HG03520 (cell line): ENCODE measurements at regions not wholly inside any gene's neighbourhood (a gene's known extent, or its start where the extent isn't known, plus 50 kb on each side); places are given as distances from the start of the nearest gene placed in this dataset.
"Not testable (repeated sequence)": the region's sequence is repeated elsewhere in the genome, so short reads cannot be mapped to it uniquely, and the experiment has no call there.

ENCODE experiments used
- ATAC-seq: cut with Tn5 transposase; IDR thresholded peaks from one replicate; pipeline ENCODE4 v1.9.1; 2021; ENCODE audit warnings: mild to moderate bottlenecking, moderate library complexity; ENCODE audit not compliant: unreplicated experiment

DNA sequence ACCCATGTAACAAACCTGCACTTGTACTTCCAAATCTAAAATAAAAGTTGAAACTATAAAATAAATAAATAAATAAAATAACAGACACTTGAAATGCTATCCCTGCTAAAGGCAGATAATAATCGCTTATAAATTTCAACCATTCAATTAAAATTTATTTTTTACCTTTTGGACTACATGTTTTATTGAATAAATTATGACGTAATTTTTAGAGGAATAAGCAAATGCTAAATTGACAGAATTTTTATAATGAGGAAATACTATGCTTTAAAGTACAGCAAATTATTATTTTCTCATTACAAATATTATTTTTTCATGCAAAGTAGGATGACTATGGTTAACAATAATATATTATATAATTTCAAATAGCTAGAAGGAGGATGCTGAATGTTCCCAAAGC, 658.6 kb upstream of the LMO3 start:
- no peak for ATAC-seq

DNA sequence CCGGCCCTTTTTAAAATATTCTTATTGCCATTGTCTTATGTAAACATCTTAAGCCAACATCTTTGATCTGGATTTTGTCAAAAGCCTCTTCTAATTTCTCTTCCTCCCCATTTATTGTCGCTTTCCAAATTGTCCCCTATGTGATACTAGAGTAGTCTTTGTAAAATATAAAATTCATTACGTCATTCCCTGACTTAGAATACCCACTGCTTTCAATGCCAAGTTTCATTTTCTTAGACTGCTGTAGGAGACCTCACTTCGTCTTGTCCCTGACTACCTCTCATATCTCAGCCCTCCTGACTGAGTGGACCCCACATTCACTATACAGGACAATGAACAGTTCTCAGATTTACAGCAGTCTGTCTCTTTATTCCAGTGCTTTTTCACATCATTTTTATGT, 633.9 kb upstream of the LMO3 start:
- no peak for ATAC-seq

DNA sequence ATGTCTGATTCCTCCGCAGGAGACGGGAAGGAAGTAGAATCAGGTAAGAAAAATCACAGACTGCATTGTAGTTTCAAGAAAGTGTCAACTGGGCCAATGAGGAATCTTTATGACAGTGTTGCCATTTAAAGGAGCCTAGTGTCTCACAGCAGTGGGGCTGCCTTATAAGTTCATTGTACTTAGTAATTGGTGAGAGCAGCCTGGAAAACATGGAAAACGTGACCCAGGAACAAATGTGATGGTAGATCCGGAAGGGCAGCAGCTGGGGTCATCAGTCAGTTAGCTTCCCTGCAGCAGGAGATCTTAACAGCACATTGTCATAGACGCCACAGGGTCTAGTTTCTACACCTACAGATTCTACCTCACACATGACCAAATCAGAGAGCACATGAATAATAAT, 630.0 kb upstream of the LMO3 start:
- ATAC-seq, result no peak

DNA sequence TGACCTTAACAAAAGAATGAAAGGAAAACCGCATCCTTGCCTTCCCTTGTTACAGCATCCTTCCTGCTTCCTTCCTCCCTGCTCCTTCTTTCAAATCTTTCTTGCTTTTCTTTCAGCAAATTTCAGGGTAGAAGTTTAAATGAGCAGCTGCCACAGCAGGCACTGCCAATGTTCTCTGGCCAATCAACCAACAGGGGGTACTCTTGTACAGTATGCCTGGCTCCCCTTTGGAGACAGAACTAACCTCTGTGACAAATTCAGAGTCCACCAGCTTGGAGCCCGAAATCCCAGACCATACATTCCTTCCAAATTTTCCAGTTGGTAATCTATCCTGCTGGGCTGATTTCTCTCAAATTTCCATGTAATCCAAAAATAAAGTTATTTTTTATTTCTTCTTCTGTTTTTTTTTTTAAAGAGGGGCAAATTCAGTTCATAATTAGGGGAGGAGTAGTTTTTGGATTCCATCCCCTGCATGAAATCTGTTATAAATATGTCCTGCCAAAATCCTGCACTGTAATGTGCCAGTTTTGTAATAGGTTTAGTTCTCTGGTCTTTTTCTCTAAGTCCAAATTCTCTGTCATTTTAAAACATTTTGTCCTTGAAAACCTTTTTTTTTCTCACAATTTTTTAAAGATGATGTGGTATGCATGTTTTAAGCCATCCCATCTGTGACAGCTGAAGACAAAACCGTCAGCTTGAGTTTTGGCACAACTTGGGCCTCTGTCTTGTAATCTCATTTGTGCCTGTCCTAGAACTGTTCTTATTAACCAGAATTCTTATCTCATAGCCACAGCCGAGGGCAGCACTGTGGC, 610.0 kb upstream of the LMO3 start:
- ATAC-seq, result no peak

DNA sequence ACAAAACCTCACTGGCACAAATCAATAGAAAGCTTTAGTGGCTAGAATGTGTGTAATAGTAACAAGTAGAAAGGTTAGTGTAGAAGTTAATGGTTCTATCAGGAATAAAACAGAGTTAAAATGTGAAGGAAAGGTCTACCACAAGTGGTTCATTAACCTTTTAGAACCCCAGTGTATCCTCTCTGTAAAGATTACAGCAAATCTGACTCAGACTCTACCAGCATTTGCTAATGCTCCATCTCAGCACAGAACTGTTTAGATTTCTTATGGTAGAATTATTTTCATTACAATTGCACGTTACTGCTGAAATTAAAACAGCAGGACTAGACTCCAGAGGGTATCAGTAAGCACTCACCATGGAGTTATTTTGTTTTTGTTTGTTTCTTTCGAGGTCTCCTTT, 609.0 kb upstream of the LMO3 start:
- no peak for ATAC-seq

DNA sequence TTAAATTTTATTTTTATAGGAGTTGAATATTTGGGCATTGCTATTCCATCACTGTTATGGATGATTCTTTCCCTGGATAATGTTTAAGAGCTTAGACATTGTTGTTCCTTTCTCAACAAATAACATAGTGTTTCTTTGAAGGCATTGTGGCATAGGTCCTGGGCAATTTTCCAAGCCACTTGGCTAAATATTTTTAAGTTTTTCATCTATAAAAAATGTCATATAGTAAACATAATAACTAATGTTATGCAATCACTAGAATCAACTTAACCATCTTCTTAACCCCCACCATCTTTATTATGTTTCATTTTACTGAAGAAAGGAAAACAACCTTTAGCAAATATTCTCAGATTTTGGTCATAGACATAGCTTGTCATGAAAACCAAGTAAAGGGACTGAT, 600.6 kb upstream of the LMO3 start:
- no peak for ATAC-seq

DNA sequence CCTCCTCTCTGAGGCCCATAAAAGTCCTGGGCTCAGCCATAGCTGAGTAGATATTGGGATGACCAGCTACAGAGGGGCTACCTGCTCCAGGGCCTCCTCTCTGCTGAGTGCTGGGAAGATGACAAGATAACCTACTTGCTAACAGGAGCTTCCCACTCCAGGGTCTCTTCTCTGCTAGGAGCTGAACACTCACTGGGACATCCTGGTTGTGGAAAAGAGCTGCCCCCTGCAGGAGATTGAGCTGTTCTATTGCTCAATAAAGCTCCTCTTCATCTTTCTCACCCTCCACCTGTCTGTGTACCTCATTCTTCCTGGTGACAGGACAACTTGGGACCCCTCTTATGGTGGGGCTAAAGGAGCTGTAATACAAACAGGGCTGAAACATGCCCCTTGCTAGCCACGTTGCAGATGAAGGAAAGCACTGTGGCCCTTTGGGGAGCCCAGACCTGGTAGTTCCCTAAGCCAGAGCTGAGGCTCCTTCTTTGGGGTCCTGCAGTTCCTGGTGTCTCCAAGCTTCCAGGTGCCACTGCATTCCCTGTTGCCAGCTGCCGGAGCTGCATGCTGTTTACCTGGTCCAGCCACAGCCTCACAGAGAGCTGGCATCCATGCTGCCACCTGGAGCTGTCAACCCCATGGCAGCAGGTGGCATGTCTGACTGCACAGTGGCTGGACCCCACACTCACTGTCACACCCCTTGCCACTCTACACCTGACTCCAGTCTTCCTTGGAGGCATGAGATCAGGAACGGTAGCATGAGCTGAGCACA, 598.5 kb upstream of the LMO3 start:
- ATAC-seq, result no peak

DNA sequence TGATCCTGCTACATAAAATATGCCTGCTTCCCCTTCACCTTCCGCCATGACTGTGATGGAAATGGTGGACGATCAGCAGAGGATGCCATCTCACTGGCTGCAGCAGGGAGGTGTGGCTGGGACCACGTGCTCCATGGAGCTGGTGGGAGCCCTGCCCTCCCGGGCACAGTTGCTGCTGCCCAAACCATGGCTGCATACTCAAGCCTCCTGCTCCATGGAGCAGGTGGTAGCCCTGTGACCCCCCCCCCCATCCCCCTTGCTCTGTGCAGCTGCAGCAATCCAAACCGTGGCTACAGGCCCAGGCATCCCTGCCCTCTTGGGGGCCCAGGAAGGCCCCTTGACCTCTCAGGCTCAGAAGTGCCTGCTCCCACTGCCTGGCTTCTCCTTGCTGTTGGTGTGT, 597.5 kb upstream of the LMO3 start:
- no peak for ATAC-seq

DNA sequence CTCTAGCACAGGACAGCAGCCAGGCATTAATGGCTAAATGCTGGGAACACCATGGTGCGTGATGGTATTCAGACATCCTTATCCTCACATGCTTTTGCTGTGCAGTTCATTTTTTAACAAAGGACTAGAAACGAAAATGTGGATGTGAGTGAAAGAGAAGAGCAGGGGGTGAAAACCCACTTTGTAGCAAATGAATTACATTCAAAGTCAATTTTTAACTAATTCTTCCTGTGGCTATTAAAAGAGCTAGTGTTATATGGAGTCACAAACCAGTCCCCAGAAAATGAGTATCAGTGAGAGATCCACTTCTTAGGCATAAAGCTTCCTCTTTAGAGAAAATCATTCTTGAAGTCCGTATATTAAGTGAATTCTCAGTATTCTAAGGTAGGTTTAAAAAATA, 592.0 kb upstream of the LMO3 start:
- no peak for ATAC-seq

DNA sequence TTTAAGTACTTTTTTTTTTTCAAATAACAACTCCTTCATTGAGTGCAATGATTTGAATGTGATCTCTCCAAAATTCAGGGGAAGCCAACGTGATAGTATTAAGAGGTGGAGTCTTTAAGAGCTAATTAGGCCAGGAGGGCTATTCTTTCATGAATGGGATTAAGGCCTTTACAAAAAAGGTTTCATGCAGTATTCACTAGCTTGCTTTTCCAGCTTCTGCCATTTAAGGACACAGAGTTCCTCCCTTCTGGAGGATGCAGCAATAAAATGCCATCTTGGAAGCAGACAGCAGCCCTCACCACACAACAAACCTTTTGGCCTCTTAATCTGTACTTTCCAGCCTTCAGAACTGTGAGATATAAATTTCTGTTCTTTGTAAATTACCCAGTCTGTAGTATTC, 586.8 kb upstream of the LMO3 start:
- ATAC-seq, result no peak

DNA sequence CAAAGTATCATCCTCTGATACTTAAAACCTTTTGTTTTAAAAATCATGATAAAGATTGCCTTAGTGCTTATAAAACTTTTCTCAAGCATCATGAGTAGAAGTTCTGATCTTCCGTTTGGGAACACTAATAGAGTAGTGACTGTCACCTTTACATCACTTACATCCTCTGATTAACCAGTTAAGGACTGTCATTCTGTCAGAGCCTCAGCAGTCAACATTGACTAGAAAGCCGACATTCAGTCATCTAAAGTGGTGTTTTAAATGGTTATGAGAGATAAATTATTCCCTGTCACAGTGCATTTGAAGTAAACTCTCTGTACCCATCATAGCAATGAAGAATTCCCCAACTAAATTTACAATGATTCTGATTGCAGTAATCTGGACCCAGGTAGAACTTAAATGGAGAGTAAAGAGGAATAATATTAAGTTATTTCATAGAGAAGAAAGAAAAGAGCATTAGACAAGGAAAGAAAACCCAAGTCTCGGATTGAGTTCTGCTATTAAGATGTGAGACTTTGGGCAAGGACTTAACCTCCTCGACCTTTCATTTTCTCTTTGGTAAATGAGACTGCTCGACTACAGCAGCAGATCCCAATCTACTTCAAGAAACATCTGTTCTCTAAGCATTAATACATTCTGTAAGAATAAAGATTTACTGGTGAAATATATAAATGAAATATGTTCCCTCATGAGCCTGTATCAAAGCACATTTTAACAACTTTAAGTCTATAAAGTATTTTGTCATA, 563.9 kb upstream of the LMO3 start:
- ATAC-seq, result no peak

DNA sequence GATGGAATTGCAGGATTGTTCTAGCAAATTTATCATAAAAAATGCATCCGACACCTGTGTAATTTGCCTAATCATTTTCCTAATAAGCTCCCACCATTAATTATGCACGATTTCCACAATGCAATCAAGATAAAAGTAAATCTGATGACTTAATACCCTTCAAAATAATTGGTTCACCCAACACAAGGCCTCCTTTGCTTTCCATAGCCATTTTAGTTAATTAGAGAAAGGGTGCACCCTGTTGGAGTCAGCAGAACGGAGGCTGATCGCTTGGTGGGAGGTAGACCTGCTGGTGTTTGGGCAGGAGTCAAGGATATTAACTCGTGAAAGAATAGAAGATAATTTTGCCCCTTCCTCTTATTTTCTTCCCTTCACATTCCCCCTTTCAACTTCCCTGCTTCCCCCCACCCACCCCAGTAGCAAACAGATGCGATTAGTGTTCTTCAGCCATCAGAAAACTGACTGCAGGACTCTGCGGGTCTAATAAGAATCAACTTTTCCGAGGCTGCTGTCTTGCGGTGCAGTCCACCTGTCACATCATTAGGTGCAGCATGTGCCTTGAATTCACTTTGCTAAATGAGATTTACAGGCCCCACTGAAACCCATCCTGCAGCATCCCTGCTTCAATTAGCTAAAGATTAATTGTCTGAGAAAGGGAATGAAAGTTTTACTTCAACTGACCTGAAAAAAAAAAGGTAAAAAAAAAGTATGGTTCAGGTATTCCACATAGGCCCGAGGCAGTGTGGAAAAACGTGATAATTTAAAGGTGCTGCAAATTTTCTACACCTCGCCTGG, 553.7 kb upstream of the LMO3 start:
- ATAC-seq, result no peak

DNA sequence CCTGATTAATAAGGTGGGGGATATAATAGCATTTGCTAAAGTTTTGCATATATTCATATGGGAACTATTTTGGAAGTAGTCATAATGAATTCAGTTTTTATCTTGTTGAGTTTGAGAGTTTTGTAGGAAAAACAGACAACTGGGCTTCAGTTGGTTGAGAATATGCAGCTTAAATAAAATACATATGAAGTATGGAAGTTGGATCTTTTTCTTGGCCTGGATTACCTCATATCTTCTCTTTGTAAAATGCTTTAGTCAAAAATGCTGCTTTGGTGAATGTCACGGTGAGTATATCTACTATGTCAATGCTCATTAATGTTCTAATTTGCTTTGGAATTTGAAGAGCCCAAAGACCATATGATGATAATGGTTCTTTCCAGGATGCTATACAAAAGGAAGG, 552.2 kb upstream of the LMO3 start:
- no peak for ATAC-seq

DNA sequence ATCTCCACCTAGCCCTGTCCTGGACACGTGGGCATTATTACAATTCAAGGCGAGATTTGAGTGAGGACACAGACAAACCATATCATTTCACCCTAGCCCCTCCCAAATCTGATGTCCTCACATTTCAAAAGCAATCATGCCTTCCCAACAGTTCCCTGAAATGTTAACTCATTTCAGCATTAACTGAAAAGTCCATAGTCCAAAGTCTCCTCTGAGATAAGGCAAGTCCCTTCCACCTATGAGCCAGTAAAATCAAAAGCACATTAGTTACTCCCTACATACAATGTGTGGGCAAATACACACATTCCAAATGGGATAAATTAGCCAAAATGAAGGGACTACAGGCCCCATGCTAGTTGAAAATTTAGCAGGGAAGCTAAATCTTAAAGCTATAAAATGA, 546.0 kb upstream of the LMO3 start:
- ATAC-seq, result no peak

DNA sequence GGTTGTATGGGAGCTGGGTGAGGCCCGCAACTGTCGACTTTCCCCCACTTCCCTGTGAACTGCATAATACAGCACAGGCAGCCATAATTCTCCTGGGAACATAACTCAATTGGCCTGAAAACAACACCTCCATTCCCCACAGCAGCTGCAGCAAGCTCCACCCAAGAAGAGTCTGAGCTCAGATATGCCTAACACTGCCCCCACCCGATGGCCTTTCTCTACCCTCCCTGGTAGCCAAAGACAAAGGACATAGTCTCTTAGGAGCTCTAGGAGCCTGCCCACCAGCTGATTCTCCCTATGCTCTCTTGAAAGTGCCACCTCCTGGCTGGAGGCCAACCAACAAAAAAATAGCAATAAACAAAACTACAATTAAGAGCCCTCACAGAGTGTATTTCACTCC, 542.7 kb upstream of the LMO3 start:
- no peak for ATAC-seq

DNA sequence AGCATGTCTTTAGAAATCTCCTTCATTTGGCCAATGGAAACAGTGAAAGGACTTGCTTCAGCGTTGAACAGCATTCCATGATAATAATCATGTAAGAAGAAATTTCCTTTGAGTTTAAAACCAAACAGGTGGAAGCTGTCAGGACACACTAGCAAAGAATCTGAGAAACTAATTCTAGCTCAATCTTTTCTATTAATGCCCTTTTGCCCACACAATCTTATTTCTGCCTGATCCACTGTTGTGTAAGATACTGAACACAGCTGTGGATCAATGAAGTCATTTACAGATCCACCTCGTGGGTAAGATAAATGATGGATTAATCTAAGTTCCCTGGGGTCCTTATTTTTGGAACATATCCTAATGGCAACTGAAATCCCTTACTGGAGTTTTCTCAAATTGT, 536.9 kb upstream of the LMO3 start:
- no peak for ATAC-seq

DNA sequence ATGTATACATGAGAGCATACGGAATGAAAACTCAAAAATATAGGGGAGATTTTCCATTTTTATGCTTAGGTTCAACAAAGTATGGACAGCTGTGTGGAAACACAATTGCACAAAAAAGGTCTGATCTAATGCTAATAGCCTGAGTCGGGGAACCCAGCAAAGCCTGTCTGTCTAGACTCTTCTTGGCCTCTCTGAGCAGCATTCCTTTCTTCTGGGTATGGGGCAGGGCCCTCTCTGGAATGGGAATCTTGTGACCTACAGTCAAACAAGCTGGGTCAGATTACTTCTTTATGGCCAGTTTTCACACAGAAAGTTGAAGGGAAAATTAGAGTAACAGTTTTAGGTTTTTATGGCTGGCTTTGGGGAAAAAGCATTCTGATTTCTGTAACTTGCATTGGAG, 534.0 kb upstream of the LMO3 start:
- ATAC-seq, result no peak

DNA sequence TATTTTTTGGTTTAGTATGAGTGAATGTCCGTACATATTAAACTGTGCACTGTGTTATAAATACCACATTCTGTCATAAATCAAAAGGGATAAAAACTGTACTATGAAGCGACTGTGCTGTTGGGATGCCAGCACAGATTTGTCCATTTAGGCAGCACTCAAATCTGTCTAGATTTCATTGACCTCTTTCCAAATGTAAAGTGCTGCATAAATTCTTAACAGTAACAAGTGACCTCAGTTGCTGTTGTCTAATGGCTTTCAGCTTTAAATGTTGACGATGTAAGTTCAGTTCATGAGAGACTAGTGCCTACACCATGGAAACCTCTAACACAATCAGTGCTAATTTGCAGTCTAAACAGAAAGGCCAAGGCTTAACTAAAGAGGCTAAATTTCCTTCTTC, 531.4 kb upstream of the LMO3 start:
- ATAC-seq, result no peak

DNA sequence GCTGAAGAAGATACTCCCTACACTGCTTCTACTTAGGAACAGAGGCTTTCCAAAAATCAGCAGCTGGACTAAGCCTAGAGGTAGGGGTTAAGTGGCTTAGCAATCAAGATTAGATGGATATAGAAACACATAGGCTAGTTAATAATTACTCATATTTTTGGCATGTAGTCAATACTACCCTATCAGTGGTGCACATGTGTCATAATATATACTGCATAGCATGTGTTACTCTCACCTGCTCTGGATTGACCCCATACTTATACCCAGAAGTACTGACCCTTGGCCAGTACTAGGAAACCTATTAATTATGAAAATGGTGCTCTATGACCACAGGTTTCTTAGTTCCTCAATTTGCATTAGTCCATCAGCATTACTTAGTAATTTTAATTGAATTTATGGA, 528.4 kb upstream of the LMO3 start:
- no peak for ATAC-seq

DNA sequence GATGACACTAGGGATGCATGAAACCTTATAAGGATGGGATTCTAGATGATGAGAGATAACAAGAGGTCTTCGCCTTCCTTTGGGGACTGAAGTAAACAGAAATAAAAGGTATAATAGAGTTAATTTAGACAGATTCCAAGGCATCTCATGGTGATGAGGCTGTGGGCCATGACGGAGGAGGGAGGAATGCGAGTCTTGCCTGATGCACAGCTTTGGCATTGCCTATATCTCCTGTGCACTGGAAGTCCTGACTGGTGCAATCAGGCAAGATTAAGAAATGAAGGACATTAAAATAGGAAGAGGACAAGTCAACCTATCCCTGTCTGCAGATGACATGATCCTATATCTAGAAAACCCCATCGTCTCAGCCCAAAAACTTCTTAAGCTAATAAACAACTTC, 526.4 kb upstream of the LMO3 start:
- no peak for ATAC-seq

DNA sequence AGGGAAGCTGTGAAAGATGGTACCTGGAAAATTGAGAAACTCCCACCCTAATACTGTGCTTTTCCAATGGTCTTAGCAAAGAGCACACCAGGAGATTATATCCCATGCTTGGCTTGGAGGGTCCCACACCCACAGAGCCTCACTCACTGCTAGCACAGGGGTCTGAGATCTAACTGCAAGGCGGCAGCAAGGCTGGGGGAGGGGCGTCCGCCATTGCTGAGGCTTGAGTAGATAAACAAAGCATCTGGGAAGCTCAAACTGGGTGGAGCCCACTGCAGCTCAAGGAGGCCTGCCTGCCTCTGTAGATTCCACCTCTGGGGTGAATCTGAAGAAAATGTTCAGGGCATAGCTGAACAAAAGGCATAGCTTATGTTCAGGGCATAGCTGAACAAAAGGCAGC, 510.6 kb upstream of the LMO3 start:
- ATAC-seq, result not testable (repeated sequence)
